Astrocyte of the spinal cord (primary cell): ENCODE measurements at regions not wholly inside any gene's neighbourhood (a gene's known extent, or its start where the extent isn't known, plus 50 kb on each side); places are given as distances from the start of the nearest gene placed in this dataset.

Source experiments
- DNase-seq: peaks from one replicate; pipeline ENCODE4 v3.0.0; 2011; ENCODE audit warnings: low read depth, low spot score
- H3K4me3 ChIP-seq: 2 replicates; pipeline ENCODE4 v1.5.1; 2011; ENCODE audit warnings: low read depth, mild to moderate bottlenecking, low read length, moderate library complexity
- CTCF ChIP-seq: IDR thresholded peaks from 2 replicates; pipeline ENCODE4 v1.5.1; 2012; ENCODE audit warnings: low read depth, mild to moderate bottlenecking, low read length, inconsistent platforms
- in situ Hi-C: cut with HindIII; loops from 2 replicates; pipeline ENCODE4 v1.10.0; 2017; ENCODE audit warnings: low sequenced_read_pairs

- H3K4me3 ChIP-seq, result no peak overlapping the region
- in situ Hi-C loops, result no loop called here
- TF ChIP-seq CTCF, result no peak
- peak; percentile 83 for DNase-seq
Observed at GRCh38 chr5:67255881-67256280, 59.3 kb upstream of the CD180 start.

- in situ Hi-C loops, result no loop called here
- no peak overlapping the region for H3K4me3 ChIP-seq
- TF ChIP-seq CTCF, result no peak
- DNase-seq, result no peak
Observed at GRCh38 chr5:67253911-67254310, 57.3 kb upstream of the CD180 start.

GRCh38 chr5:67249590-67249895 lies 52.9 kb upstream of the CD180 start:
- in situ Hi-C loops, result no loop called here
- no peak for DNase-seq

GRCh38 chr5:67248703-67249589 lies 52.3 kb upstream of the CD180 start:
- in situ Hi-C loops, result no loop called here
- DNase-seq, result no peak
- TF ChIP-seq CTCF, result no peak
- no peak overlapping the region for H3K4me3 ChIP-seq

More at GRCh38 chr5:67249590-67249895, 52.9 kb upstream of the CD180 start:
- no peak for TF ChIP-seq CTCF
- no peak overlapping the region for H3K4me3 ChIP-seq

GRCh38 chr5:67246546-67247268 lies 50.1 kb upstream of the CD180 start:
- TF ChIP-seq CTCF, result no peak
- DNase-seq, result no peak
- no peak overlapping the region for H3K4me3 ChIP-seq
- in situ Hi-C loops, result no loop called here
